GM21381 (cell line): ENCODE measurements at regions not wholly inside any gene's neighbourhood (a gene's known extent, or its start where the extent isn't known, plus 50 kb on each side); places are given as distances from the start of the nearest gene placed in this dataset.

Source experiments
- ATAC-seq: cut with Tn5 transposase; IDR thresholded peaks from one replicate; pipeline ENCODE4 v1.9.1; 2021; ENCODE audit warnings: mild to moderate bottlenecking, moderate library complexity; ENCODE audit not compliant: unreplicated experiment

- ATAC-seq: no peak
These were observed 90.5 kb upstream of the TMEM106B start for GRCh38 chr7:12120632-12121031.

GRCh38 chr7:12123172-12123571, 87.9 kb upstream of the TMEM106B start:
- ATAC-seq: no peak

GRCh38 chr7:12124028-12124427, 87.1 kb upstream of the TMEM106B start:
- no peak for ATAC-seq

- ATAC-seq: no peak
These were observed 83.6 kb upstream of the TMEM106B start for GRCh38 chr7:12127455-12127854.

- ATAC-seq: no peak
These were observed 80.5 kb upstream of the TMEM106B start for GRCh38 chr7:12130609-12131008.

GRCh38 chr7:12131122-12131521, 80.0 kb upstream of the TMEM106B start:
- ATAC-seq: no peak

GRCh38 chr7:12133865-12134264, 77.2 kb upstream of the TMEM106B start:
- ATAC-seq: no peak

- ATAC-seq: no peak
These were observed 74.6 kb upstream of the TMEM106B start for GRCh38 chr7:12136523-12136922.

- no peak for ATAC-seq
These were observed 73.8 kb upstream of the TMEM106B start for GRCh38 chr7:12137283-12137682.

GRCh38 chr7:12138421-12138820, 72.7 kb upstream of the TMEM106B start:
- no peak for ATAC-seq

- ATAC-seq: no peak
These were observed 71.7 kb upstream of the TMEM106B start for GRCh38 chr7:12139416-12139815.

- no peak for ATAC-seq
These were observed 64.3 kb upstream of the TMEM106B start for GRCh38 chr7:12146813-12147212.

- no peak for ATAC-seq
These were observed 58.7 kb upstream of the TMEM106B start for GRCh38 chr7:12152196-12152918.

GRCh38 chr7:12154119-12154518, 57.0 kb upstream of the TMEM106B start:
- no peak for ATAC-seq

- no peak for ATAC-seq
These were observed 53.6 kb upstream of the TMEM106B start for GRCh38 chr7:12157517-12157916.

- no peak for ATAC-seq
These were observed 52.6 kb upstream of the TMEM106B start for GRCh38 chr7:12158334-12159060.

- no peak for ATAC-seq
These were observed 49.9 kb upstream of the TMEM106B start for GRCh38 chr7:12161146-12161545.
